ENCODE measurements at regions not wholly inside any gene's neighbourhood (a gene's known extent, or its start where the extent isn't known, plus 50 kb on each side); places are given as distances from the start of the nearest gene placed in this dataset.

GRCh38 chr13:84290386-84290785 is 408.1 kb upstream of the SLITRK1 start:
- TF ChIP-seq POLR2A (IDR thresholded peaks at IDR 0.05; ENCODE audit: low read depth, low read length) (no peak), CTCF (IDR thresholded peaks at IDR 0.05 in 2 of 3, conservative IDR thresholded peaks at IDR 0.05 in 1 of 3; ENCODE audit: control insufficient read depth in 2 of 3, extremely low read depth in 1 of 3, insufficient read depth in 1 of 3, low read depth in 3 of 3, low read length in 3 of 3) (no peak), POLR2AphosphoS5 (IDR thresholded peaks at IDR 0.05; ENCODE audit: low read length) (no peak), SMC3 (IDR thresholded peaks at IDR 0.05; ENCODE audit: borderline replicate concordance, low read length) (no peak), REST (IDR thresholded peaks at IDR 0.05; ENCODE audit: low read depth, low read length) (no peak), CHD4 (IDR thresholded peaks at IDR 0.05) (no peak)
